DND-41 (cell line): ENCODE measurements at regions not wholly inside any gene's neighbourhood (a gene's known extent, or its start where the extent isn't known, plus 50 kb on each side); places are given as distances from the start of the nearest gene placed in this dataset.

ENCODE experiments used
- CTCF ChIP-seq: IDR thresholded peaks from 2 replicates; pipeline ENCODE4 v1.5.1; 2012; ENCODE audit warnings: borderline replicate concordance, low read length, moderate library complexity, mild to moderate bottlenecking; ENCODE audit not compliant: poor library complexity, severe bottlenecking; ENCODE audit errors: extremely low read depth
- EZH2 ChIP-seq: IDR thresholded peaks from 3 replicates; pipeline ENCODE4 v1.6.1; 2012; ENCODE audit warnings: borderline replicate concordance, low read depth, mild to moderate bottlenecking, moderate library complexity, low read length, inconsistent platforms; ENCODE audit not compliant: severe bottlenecking

GRCh38 chr15:26157081-26157480 lies 294.0 kb upstream of the ATP10A start:
- no peak for TF ChIP-seq CTCF
- no peak for TF ChIP-seq EZH2
